ENCODE measurements at regions not wholly inside any gene's neighbourhood (a gene's known extent, or its start where the extent isn't known, plus 50 kb on each side); places are given as distances from the start of the nearest gene placed in this dataset.
"Not testable (repeated sequence)": the region's sequence is repeated elsewhere in the genome, so short reads cannot be mapped to it uniquely, and the experiment has no call there.

DNA sequence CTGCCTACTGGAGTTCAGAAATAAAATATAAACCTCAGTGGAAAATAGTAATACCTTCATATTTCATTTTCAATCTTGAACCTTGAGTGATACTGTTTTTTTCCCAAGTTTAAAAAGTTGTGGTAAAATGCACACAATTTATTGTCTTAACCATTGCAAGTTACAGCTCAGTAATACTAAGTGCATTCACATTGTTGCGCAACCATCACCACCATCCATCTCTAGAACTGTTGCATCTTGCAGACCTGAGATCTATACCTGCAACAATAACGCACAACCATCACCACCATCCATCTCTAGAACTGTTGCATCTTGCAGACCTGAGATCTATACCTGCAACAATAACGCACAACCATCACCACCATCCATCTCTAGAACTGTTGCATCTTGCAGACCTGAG lies 162.6 kb upstream of the PLGLB1 start:
- H3K36me3 Mint-ChIP-seq; H3K4me1 Mint-ChIP-seq (ENCODE audit: low read depth); H3K27me3 Mint-ChIP-seq; H3K4me3 Mint-ChIP-seq; H3K9me3 Mint-ChIP-seq (ENCODE audit: low read depth); H3K27ac Mint-ChIP-seq: not testable (repeated sequence)

DNA sequence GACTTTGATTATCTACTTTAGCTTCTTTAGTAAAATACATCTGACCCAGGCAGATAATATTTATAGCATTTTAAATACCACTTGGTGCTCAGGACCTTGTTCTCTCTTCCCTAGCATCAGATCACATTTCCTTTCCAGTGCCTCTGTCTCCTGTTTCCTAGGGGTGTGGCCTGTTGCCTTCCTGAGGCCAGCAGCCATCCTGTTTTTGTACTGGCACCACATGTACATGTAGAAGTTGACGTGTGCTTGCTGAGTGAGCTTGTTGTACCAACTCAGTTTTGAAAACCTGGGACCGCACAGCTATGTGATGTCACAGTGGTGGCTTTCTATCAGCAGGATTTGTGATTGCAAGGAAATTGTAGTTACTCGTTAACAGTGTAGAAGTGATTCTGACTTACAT lies 167.6 kb upstream of the PLGLB1 start:
- not testable (repeated sequence) for H3K4me1 Mint-ChIP-seq (ENCODE audit: low read depth); H3K27ac Mint-ChIP-seq; H3K4me3 Mint-ChIP-seq; H3K9me3 Mint-ChIP-seq (ENCODE audit: low read depth); H3K27me3 Mint-ChIP-seq; H3K36me3 Mint-ChIP-seq

DNA sequence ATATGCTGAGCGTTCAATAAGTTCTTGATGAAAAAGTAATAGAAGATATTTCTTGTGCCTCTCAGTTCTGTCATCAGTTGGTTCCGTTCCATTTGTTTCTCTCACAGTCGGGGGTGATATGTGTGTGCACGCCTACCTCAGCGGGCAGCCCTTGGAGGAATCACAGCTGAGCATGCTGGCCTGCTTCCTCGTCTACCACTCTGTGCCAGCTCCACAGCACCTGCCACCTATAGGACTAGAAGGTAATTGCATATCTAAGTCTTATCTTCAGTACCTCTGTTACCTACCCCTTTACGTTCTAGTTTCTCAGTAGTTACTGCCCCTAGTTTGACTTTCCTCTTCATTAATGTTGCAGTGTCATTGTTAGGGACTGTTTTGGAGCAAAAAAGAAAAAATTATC lies 171.7 kb upstream of the PLGLB1 start:
- H3K27ac Mint-ChIP-seq, H3K36me3 Mint-ChIP-seq: not testable (repeated sequence)

DNA sequence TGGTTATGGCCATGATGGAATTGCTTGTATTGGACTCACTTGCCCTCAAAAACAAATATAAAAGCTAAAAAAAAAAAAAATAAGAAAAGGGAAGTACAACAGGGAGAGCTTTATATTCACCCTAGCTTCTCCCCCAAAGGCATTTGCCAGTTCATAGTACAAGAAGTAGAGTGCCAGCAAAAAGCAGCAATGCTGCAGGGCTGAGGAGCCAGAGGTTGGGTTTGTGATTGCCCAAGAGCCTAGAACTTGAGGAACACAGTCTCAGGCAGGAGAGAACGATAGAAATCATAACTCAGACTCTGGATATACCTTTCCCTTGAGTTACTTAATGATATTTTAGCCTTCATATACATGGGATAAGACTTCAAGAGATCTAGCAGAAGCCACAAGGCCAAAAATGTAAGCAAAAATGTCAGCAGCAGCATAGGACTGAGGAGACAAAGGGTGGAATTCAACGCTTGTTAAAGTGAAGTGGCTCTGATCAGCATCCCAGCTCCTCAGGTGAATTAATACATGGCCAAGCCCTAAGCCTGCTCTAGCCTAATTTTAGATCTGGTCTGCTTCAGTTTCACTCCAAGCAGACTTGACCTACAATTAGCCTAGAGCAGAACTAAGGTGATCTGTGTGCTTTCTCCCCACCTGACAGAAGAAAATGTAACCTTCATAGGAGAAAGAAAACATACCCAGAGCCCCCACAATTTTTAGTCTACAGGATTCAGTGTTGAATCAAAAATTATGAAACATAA lies 172.8 kb upstream of the PLGLB1 start:
- not testable (repeated sequence) for H3K9me3 Mint-ChIP-seq (ENCODE audit: low read depth); H3K27me3 Mint-ChIP-seq; H3K4me3 Mint-ChIP-seq; H3K27ac Mint-ChIP-seq; H3K36me3 Mint-ChIP-seq; H3K4me1 Mint-ChIP-seq (ENCODE audit: low read depth)

More for the DNA sequence above, 171.7 kb upstream of the PLGLB1 start:
- not testable (repeated sequence) for H3K4me3 Mint-ChIP-seq; H3K27me3 Mint-ChIP-seq; H3K4me1 Mint-ChIP-seq (ENCODE audit: low read depth); H3K9me3 Mint-ChIP-seq (ENCODE audit: low read depth)

DNA sequence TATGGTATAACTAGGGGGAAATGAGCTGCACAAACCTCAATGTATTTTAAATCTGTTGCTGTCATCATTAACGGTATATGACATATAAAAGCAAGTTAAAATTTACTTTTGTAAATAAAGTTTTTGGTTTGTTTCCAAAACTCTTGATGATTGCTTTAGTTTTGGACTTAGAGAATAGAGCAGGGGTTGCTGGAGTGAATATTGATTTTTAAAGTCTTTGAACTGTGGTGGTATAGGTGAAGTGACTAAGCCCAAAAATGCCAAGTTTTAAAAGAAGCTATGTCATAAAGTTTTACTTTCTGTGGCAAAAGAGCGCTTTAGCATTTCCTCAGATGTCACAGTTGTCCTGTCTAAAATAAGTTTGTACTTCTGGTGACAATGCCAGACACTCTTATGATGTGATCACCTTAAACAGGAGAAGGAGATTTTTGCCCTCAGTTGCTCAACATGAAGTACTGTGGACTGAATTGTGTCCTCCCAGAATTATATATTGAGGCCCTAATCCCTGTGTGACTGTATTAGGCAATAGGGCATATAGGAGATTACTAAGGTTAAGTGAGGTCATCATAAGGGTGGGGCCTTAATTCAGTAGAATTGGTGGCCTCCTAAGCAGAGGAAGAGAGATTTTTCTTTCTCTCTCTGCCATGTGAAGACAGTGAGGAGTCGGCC lies 175.2 kb upstream of the PLGLB1 start:
- H3K4me3 Mint-ChIP-seq; H3K27ac Mint-ChIP-seq; H3K27me3 Mint-ChIP-seq; H3K4me1 Mint-ChIP-seq (ENCODE audit: low read depth); H3K36me3 Mint-ChIP-seq; H3K9me3 Mint-ChIP-seq (ENCODE audit: low read depth): not testable (repeated sequence)

DNA sequence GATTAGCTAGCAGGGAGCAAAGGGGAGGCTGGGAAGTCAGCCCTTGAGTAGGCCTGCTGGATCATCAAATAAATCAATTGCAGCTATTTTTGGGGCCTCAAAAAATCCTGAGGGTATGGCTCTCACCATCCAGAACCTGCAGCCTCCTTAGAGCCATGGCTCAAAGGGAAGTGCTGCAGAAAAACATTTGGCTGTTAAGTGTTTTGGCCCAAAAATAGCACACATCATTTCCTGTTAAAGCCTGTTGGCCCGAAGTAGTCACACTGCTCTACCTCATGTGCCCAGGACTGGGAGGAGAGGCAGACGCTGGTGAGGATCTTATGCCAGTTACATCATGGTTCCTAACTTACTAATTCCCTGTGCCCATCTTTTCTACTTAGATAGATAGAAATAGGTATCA lies 176.8 kb upstream of the PLGLB1 start:
- not testable (repeated sequence) for H3K36me3 Mint-ChIP-seq; H3K4me3 Mint-ChIP-seq; H3K27me3 Mint-ChIP-seq; H3K9me3 Mint-ChIP-seq (ENCODE audit: low read depth); H3K27ac Mint-ChIP-seq; H3K4me1 Mint-ChIP-seq (ENCODE audit: low read depth)

DNA sequence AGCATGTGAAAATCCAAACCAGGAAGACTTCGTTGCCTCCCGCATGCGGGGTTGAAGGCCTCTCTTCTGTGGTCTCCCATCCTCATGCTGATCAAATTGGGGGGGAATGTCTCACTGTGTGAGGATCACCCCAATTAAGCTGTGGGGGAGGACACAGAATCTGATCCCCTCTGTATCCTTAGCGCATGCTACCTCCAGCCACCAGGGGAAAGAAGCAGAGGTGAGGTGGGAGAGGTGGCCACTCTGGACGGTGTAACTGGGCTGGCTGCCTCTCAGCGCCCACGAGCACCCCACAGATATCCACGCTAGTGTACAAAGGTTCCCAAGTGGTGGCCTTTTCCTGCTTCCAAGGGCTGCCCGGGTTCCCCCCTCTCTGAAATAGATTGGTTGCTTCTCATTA lies 177.6 kb upstream of the PLGLB1 start:
- H3K9me3 Mint-ChIP-seq (ENCODE audit: low read depth); H3K27ac Mint-ChIP-seq; H3K4me3 Mint-ChIP-seq; H3K4me1 Mint-ChIP-seq (ENCODE audit: low read depth); H3K36me3 Mint-ChIP-seq; H3K27me3 Mint-ChIP-seq: not testable (repeated sequence)

DNA sequence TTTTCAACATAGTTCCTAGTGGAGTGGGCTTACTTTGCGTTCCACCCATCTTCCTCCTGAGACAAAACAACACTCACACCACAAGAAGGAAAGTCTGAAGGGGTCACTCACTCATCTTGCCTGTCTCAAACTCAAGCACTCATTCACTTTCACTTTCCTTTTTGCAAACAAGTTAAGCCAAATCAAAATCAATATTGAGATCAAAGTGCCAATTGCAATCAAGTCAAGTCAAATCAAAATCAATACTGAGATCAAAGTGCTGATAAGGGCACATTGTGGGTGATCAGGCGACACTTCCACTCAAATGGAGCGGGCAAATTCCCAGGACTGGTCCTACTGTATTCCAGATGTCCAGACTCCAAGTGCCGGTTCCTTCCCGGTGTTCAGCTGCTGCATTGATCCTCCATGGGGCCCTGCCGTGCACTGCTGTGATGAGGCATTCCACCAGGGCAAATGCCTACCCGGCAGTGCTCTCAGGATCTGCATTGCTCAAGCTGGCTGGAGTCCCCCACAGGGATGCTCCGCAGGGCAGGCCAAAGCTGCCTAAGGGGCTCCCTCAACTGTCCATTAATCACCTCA lies 183.0 kb upstream of the PLGLB1 start:
- not testable (repeated sequence) for H3K27me3 Mint-ChIP-seq; H3K4me1 Mint-ChIP-seq (ENCODE audit: low read depth); H3K9me3 Mint-ChIP-seq (ENCODE audit: low read depth); H3K36me3 Mint-ChIP-seq; H3K4me3 Mint-ChIP-seq; H3K27ac Mint-ChIP-seq

DNA sequence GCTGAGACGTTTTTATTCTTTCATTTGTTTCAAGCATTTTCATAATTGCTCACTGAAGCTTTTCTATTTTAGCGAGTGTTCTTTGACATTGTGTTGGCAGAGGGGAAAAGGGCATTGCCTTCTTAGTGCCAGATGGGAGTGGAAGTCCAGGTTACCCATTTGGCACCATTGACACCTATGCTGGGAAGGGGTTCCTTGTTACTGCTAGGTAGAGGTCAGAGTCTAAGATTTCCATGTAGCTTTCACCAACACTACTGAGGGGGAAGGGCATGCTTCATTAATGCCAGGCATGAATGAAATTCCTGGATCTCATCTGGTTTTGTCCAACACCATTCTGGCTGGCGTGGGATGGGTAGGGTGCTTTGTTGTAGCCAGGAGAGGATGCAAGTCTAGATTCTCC lies 191.3 kb upstream of the PLGLB1 start:
- H3K36me3 Mint-ChIP-seq; H3K4me3 Mint-ChIP-seq; H3K9me3 Mint-ChIP-seq (ENCODE audit: low read depth); H3K27me3 Mint-ChIP-seq; H3K27ac Mint-ChIP-seq; H3K4me1 Mint-ChIP-seq (ENCODE audit: low read depth): not testable (repeated sequence)

DNA sequence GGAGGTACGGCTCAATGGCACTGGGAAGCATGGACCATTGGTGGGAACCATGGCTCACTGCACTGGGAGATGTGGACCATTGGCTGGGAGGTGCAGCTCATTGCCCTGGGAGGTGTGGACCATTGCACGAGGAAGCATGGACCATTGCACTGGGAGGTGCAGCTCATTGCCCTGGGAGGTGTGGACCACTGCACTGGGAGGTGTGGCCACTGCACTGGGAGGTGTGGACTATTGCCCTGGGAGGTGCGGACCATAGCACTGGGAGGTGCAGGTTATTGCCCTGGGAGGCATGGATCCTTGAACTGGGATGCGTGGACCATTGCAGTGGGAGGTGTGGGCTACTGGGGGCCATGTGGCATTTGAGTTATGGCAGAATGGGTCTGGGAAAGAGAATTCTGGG lies 195.4 kb upstream of the PLGLB1 start:
- not testable (repeated sequence) for H3K36me3 Mint-ChIP-seq; H3K9me3 Mint-ChIP-seq (ENCODE audit: low read depth); H3K27me3 Mint-ChIP-seq; H3K4me3 Mint-ChIP-seq; H3K4me1 Mint-ChIP-seq (ENCODE audit: low read depth); H3K27ac Mint-ChIP-seq

DNA sequence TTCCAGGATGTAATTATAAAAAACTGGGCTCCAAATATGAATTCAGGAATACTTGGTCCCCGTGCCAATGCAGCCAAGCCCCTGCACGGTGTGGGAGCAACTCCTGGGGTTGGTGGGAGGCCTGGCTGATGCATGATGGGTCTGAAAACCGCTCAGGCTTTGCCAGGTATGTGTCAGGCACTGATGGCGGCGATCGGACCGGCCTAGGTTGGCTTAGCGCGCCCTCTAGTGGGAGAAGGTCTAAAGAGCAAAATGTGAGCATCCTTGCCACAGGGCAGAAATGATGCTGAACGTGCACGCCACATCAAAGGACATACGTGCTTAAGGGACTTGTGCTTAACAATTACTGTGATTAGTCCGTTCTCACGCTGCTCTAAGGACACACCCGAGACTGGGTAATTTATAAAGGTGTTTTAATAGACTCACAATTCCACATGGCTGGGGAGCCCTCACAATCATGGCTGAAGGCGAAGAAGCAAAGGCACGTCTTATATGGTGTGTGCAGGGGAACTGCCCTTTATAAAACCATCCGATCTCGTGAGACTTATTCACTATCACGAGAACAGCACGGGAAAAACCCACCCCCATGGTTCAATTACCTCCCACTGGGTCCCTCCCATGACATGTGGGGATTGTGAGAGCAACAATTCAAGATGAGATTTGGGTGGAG lies 196.2 kb upstream of the PLGLB1 start:
- not testable (repeated sequence) for H3K27me3 Mint-ChIP-seq; H3K4me1 Mint-ChIP-seq (ENCODE audit: low read depth); H3K4me3 Mint-ChIP-seq

DNA sequence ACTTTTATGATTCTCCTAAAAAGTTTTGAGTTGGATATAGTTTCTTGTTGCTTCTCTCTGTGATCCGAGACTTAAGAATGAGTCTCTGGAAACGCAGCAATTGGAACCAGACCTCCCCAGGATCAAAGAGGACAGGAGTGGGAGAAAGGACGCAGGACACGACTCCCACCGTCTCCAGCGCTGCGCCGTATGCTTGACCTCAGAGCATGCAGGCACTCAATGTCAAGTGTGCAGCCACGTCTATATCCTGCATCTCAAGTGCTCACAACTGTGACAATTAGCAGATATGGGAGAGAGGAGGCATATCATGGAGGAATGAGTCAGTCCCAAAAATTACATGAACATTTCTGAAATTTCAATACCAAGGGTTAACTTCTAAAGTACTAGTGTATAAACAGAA lies 199.0 kb upstream of the PLGLB1 start:
- H3K4me3 Mint-ChIP-seq; H3K9me3 Mint-ChIP-seq (ENCODE audit: low read depth); H3K27ac Mint-ChIP-seq; H3K36me3 Mint-ChIP-seq; H3K27me3 Mint-ChIP-seq; H3K4me1 Mint-ChIP-seq (ENCODE audit: low read depth): not testable (repeated sequence)

More for the DNA sequence above, 196.2 kb upstream of the PLGLB1 start:
- H3K36me3 Mint-ChIP-seq; H3K9me3 Mint-ChIP-seq (ENCODE audit: low read depth); H3K27ac Mint-ChIP-seq: not testable (repeated sequence)

DNA sequence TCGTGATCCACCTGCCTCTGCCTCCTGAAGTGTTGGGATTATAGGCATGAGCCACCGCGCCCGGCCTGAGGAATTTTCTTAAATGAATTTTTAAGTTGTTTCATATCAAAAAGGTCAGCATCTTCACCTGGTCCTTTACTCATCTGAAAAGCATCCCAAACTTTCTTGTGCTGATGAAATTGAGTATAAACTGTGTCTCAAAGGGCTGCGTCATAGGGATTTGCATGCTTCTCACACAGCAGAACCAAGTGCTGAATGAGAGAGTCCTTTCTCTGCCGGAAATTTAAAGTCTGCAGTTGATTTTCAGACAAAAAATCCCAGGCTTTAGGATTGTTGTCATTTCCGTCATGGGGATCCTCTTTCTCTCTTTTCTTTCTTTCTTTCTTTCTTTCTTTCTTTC lies 200.5 kb upstream of the PLGLB1 start:
- H3K27ac Mint-ChIP-seq; H3K9me3 Mint-ChIP-seq (ENCODE audit: low read depth); H3K4me3 Mint-ChIP-seq; H3K4me1 Mint-ChIP-seq (ENCODE audit: low read depth); H3K27me3 Mint-ChIP-seq; H3K36me3 Mint-ChIP-seq: not testable (repeated sequence)

DNA sequence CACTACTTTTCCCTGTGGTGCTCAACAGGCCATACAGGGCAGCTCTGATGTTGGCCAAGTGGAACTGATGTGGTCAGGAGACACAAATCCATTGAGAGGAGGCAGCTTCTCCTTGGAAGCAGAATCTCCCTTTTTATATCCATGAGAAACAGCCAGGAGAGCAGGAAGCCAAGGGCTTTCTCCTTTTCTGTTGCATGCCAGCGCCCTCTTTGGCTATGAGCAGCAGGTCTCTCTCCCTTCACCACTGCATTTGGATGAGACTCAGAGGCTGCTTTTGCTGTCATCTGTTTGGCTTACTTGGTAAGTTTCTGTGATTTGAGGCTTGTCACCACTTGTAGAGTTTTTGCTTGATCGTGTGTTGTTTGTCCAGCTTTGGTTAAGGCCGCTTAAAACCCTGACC lies 202.2 kb upstream of the PLGLB1 start:
- not testable (repeated sequence) for H3K4me1 Mint-ChIP-seq (ENCODE audit: low read depth); H3K36me3 Mint-ChIP-seq; H3K27ac Mint-ChIP-seq; H3K4me3 Mint-ChIP-seq; H3K27me3 Mint-ChIP-seq; H3K9me3 Mint-ChIP-seq (ENCODE audit: low read depth)

DNA sequence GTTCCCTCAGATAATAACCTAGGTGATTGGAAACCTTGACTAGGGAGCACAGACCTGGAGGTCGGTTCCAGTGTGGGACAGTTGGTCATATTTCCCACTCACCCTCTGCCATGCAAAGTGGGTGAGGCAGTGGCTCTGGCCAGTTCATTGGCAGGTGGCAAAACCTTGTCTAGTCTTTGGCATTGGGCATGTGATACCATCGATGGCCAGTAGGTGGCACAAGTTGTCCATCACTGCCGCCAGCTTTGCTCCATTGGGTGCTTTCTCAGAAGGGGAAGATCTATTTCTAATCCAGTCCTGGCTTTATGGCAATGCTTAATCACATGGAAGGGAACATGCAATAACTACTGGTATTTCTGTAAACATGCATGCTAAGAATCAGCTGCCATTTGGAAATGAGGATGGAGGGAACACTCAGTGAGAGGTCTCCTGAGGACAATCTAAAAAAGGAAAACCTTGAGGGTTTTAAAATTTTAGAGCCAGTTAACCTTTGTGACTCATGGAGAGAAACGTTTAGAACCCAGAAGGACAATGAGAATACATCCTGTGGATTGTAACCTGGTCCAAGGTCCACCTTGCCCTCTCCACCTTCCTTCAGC lies 207.5 kb upstream of the PLGLB1 start:
- not testable (repeated sequence) for H3K27me3 Mint-ChIP-seq; H3K4me1 Mint-ChIP-seq (ENCODE audit: low read depth); H3K4me3 Mint-ChIP-seq; H3K27ac Mint-ChIP-seq; H3K36me3 Mint-ChIP-seq; H3K9me3 Mint-ChIP-seq (ENCODE audit: low read depth)
